SW 1271 (cell line): ENCODE measurements at regions not wholly inside any gene's neighbourhood (a gene's known extent, or its start where the extent isn't known, plus 50 kb on each side); places are given as distances from the start of the nearest gene placed in this dataset.
A peak's percentile ranks its signal among the peaks of the same experiment; 100 is the strongest.
"Not testable (repeated sequence)": the region's sequence is repeated elsewhere in the genome, so short reads cannot be mapped to it uniquely, and the experiment has no call there.

Experiments used
- DNase-seq, 2 experiments: peaks; one replicate each; lab custom pipeline; 2025; lab: John Stamatoyannopoulos, UW

DNA sequence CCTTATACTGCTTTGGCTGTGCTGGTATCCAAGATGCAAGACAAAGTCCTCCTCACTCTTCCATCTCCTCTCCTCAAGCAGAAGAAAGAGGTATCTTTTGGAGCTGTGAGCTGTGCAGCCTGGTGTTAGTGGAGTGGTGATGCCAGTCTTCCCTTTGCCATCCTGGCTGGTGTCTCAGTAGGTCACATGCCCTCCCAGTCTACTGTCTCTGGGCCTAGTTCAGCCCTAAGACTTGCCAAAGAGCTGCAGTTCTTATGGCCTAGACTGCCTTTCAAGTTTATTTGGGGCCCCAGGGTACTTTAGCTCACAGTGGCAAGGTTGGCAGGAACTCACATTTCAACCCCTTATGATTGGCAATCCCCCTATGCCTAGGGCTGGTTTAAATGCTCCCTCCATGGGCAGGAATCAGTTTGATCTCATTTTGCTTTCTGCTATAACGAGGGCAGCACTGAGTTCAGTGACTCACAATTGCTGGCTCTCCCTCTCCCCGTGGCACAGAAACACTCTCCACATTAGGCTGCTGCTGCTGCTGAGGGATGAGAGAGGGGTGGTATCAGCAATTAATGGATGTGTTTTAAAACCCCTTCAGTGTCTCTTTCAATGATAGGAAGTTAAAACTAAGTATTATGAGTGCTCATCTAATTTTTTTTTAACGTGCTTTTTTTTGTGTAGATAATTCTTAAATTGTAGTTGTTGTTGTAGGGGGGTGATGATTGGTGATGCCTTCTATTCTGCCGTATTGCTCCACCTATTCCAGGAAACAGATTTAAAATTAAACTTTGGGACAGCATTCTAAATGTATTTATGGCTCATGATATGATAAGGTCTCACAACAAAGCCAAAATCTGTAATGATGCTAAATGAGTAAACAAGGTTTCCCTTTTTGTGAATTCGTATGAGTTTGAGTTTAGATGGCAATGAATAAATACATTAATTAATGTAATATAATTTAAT is 1295.0 kb downstream of the JRKL start:
- DNase-seq: no peak

DNA sequence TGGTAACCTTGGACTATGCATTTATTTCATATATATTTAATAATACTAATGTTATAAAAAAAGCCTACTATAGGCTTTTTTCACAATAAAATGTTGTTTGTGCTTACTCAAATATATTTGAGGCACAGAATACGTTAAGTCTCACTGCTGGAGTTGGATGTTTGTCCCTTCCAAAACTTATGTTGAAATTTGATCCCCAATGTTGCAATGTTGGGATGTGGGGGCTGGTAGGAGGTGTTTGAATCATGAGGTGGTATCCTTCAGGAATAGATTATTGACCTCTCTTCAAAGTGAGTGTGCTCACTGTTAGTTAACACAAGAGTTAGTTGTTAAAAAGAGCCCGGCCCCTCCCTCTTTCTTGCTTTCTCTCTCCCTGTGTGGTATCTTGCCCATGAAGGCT is 1295.9 kb downstream of the JRKL start:
- no peak for DNase-seq

DNA sequence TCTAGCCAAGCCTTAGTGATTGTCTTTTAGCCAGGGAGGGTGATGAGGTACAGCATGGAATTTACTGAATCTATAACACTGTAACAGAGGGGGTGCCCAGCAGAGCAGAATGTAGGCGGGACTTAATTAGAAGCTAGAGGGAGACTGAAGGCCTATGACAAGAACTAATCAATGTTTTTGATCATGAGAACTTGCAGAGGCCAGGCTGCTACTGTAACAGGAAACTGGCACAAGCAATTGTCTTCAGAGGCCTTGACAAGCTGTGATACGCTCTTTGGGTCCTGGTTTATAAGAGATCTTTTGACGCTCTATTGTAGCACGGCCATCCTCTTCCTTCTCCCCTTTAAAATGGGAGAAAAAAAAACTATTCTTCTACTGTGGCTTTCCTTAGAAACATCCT is 1297.3 kb downstream of the JRKL start:
- no peak for DNase-seq

DNA sequence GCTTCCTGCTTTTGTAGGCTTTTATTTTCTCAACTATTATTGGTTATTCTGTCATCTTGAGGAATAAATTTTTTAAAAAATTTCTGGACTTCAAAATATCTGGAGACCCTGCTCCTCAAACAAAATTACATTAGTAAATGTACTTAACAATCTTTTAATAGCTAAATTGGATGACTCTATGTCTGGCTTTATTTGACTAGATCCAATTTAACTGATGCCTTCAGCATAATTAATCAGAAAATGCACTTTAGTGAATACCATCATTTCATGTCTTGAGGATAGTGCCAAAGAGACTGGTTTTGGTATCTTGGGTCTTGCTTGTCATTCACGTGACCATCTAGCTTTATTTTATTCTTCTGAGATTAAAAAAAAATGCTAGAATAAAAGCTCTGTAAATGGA is 1301.2 kb downstream of the JRKL start:
- no peak for DNase-seq

DNA sequence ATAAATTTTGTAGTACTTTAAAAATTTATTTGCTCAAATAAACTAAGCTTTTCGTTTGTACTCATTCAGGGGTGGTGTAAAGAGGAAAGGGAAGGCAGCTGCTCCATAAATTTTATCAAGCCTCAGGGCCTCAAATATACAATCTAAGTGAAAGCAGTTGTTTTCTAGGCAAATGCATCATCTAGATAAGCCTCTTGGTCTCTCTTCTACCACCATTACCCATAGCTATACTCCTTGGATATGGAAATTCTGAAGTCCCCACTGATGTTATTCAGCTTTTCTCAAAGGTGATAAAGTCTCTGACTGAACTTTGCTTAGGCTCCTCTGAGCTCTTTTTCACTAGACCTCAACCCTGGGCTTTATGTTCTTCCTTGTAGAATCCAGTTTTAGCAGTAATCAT is 1313.1 kb downstream of the JRKL start:
- DNase-seq: no peak

DNA sequence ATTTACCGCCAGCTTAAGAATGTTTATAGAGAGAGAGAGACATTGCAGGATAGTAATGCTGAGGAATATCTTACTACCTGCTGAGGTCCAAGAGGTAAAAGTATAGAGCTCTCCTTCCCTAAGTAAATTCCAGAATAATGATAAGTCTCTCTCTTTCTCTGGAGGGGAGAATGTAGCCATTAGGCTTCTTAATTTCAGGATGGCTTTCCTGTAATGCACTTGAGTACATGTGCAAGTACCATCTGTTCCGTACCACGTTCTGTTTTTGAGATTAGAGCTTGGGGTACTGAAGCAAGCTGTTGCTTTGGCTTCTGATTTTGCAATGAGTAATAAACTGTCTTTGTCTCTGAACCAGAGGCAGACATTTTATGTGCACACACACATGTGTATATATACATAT is 1314.0 kb downstream of the JRKL start:
- DNase-seq: no peak

DNA sequence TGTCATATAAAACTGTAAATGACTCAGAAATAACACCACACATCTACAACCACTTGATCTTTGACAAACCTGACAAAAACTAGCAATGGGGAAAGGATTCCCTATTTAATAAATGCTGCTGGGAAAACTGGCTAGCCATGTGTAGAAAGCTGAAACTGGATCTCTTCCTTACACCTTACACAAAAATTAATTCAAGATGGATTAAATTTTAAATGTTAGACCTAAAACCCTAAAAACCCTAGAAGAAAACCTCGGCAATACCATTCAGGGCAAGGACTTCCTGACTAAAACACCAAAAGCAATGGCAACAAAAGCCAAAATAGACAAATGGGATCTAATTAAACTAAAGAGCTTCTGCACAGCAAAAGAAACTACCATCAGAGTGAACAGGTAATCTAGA is 1315.3 kb upstream of the CNTN5 start:
- not testable (repeated sequence) for DNase-seq

GRCh38 chr11:97717922-97718321 is 1302.8 kb upstream of the CNTN5 start:
- no peak for DNase-seq

DNA sequence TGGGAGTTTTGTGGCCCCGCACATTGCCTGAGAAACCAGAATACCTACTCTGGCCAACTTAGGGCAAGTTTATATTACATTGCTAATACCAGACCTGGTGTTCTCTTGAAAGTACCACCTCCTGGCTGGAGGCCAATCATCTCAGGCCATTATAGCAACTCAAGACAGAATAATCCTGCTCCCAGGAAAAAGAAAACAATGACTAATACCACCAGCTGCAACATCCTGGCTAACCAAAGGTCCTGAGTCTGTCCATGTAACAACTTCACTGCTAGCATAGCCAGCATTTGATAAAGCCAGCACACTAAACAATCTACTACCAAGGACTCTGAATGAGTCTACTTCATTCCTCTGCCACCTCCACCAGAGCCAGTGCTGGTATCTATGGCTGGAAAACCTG is 1298.7 kb upstream of the CNTN5 start:
- DNase-seq: peak in 1 of 2 experiments; percentile 68

GRCh38 chr11:97722721-97723120 is 1298.0 kb upstream of the CNTN5 start:
- no peak for DNase-seq

DNA sequence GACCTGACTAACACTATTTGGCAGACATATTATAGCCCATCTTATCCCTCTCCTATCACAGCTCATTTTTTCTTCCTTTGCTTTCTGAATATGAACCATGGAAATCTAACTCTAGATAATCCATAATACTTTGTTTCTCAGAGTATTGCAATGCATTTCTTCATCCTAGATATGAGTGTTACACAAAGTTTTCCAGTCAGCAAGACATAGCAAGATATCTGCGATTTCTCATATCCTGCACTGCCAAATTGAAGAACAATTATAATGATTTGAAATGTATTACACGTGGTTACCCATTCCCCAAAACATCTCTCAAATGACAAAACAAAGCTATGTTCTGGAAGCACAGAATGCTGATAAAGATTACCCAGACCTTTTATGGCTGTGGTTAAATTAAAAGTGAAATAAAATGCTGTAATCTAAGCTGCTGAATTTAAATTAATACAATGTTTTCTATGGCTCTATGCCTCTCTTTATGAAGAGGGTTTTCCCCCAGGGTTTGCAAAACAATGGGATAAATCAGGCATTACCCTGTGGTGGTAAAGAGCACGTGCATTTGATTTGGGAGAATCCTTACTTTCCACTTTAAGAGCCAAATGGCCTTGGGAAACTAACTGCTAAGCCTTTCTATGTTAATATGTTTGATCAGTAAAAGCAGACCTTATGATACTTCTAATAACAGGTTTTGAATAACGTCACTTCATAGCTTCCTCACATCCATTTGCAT is 1291.0 kb upstream of the CNTN5 start:
- no peak for DNase-seq

GRCh38 chr11:97732011-97732632 is 1288.6 kb upstream of the CNTN5 start:
- no peak for DNase-seq

GRCh38 chr11:97738751-97739150 is 1282.0 kb upstream of the CNTN5 start:
- no peak for DNase-seq

- no peak for DNase-seq
Measured at GRCh38 chr11:97739932-97740800, 1280.6 kb upstream of the CNTN5 start.

- no peak for DNase-seq
Measured at GRCh38 chr11:97740801-97741151, 1280.0 kb upstream of the CNTN5 start.

- DNase-seq: no peak
Measured at GRCh38 chr11:97742717-97743116, 1278.0 kb upstream of the CNTN5 start.

GRCh38 chr11:97743205-97743742 is 1277.5 kb upstream of the CNTN5 start:
- DNase-seq: no peak

DNA sequence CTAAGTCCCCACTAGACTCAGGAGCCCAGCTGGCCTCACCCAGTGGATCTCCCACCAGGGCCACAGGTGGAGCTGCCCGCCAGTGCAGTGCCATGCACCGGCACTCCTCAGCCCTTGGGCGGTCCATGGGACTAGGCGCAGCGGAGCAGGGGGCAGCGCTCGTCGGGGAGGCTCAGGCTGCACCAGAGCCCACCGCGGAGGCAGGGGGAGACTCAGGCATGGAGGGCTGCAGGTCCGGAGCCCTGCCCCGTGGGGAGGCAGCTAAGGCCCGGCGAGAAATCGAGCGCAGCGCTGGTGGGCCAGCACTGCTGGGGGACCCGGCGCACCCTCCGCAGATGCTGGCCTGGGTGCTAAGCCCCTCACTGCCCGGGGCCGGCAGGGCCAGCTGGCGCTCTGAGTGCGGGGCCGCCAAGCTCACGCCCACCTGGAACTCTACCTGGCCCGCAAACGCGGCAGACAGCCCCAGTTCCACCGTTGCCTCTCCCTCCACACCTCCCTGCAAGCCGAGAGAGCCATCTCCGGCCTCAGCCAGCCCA is 1275.2 kb upstream of the CNTN5 start:
- DNase-seq: no peak

DNA sequence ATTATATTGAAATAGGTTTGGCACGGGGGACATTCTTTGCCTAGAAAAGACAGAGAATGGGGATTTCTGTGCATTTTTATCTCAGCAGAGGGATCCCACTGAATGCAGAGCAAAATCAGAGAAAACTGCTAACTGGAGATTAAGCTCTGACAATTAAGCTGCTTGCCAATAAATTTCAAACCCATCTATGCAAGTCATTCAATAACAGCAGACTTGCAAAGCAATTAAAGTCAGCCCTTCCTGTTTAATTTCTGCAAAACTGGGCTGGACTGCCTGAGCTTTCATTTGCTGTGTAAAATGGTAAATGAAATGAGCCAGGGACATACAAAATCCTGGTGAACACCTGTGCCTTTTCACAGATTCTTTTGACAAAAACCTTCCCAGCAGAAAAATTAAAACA is 1273.9 kb upstream of the CNTN5 start:
- DNase-seq: no peak

DNA sequence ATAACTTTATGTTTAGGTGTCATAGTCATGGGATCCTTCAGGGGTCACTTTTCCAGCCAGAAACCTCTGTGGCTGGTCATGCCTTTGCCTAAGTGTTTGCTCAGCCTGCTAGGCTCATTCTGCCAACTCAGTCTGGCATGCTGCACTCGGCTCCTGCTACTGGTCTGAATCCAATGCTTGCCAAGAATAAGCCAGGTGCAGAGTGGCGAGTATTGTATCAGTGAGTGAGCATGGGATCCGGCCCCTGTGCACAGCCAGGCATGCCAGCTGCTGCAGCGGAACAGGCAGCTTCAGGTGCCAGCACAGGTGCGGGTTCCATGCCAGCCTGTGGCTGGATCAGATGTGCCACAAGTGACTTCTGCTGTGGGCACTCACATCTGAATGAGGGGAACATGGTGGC is 1269.3 kb upstream of the CNTN5 start:
- no peak for DNase-seq

- no peak for DNase-seq
Measured at GRCh38 chr11:97751952-97752351, 1268.8 kb upstream of the CNTN5 start.
